Right lobe of liver (tissue), 6 donors: ENCODE measurements at regions not wholly inside any gene's neighbourhood (a gene's known extent, or its start where the extent isn't known, plus 50 kb on each side); places are given as distances from the start of the nearest gene placed in this dataset.

Experiments
- ATAC-seq, 4 donors: fragments of 200-7000 bp; cut with Tn5 transposase; one replicate each; pipeline ENCODE4 v1.9.1; 2020; ENCODE audit warnings: mild to moderate bottlenecking in 4 of 4, moderate library complexity in 4 of 4
- DNase-seq, 3 donors: peaks; one replicate each; pipeline ENCODE4 v3.0.0-alpha.2; 2020
- H3K27ac ChIP-seq, 3 donors: fragments of 200-600 bp; one replicate each; pipeline ENCODE4 v1.8.0; 2022
- H3K27me3 ChIP-seq, 2 donors: fragments of 200-600 bp; one replicate each; pipeline ENCODE4 v1.8.0; 2022
- H3K36me3 ChIP-seq, 4 donors: fragments of 200-600 bp; sonication (generic) in 1 of 4; one replicate each; pipeline versions ENCODE4 v1.5.1 to v1.8.0; 2017 to 2022; ENCODE audit warnings: control low read depth in 1 of 4
- H3K4me1 ChIP-seq, 4 donors: fragments of 200-600 bp; sonication (generic) in 1 of 4; one replicate each; pipeline versions ENCODE4 v1.5.1 to v1.8.0; 2017 to 2022; ENCODE audit warnings: control low read depth in 1 of 4
- H3K4me3 ChIP-seq, 3 donors: fragments of 200-600 bp; one replicate each; pipeline ENCODE4 v1.8.0; 2022
- H3K9me3 ChIP-seq, 4 donors: fragments of 200-600 bp; sonication (generic) in 1 of 4; one replicate each; pipeline versions ENCODE4 v1.5.1 to v1.8.0; 2017 to 2022; ENCODE audit warnings: control low read depth in 1 of 4
- POLR2A ChIP-seq: fragments of 450-650 bp; IDR thresholded peaks from one replicate; pipeline ENCODE4 v1.6.1; 2017; ENCODE audit warnings: antibody characterized with exemption, mild to moderate bottlenecking
- WGBS: methylation state at CpG from one replicate; pipeline ENCODE4 v1.1.6; 2018; ENCODE audit warnings: low coverage, low lambda C conversion rate; ENCODE audit not compliant: insufficient coverage; ENCODE audit errors: missing lambda C conversion rate; 5-methylcytosine and 5-hydroxymethylcytosine counted together
- intact Hi-C, 2 donors: fragments of 100-400 bp; cut with DNase I; formaldehyde crosslinking; loops; one replicate each; pipeline versions ENCODE4 v1.11.2 to v1.14.1; 2022
- TF ChIP-seq, protein P1 (sequence below), 4 donors: fragments of 200-600 bp in 3 of 4; fragments of 450-650 bp in 1 of 4; IDR thresholded peaks; one replicate each; pipeline versions ENCODE4 v1.5.1 to v1.8.0; 2016 to 2022; ENCODE audit warnings: antibody characterized with exemption in 4 of 4, mild to moderate bottlenecking in 2 of 4
- donor health status: DM: no; HTN: yes; CAD: no.
- donor health status: DM: no; HTN: no; CAD: no.
- donor health status: DM: no; HTN: no; CAD: no.
- donor health status: DM: no; HTN: yes; CAD: no.
- donor health status: DM: no; HTN: yes; CAD: no.

DNA sequence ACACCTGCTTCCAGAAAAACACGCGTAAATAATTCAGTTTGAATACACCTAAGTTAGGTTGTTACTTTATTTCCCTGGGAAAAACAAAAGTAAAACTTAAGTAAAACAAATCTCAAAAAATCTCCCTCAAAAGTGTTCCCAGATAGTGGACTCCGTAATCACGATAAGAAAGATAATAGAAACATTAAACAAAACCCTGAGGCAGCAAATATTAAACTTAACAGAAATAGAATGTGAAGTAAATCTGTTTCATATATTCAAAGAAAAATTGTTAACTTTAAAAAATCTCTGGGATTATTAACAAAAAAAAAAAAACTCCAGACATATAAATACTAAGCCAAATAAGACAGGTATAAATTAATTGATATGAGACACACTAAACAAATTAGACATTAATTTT is 743.2 kb upstream of the NCAM2 start:
- Histone ChIP-seq H3K4me1 (no peaks in the 10 kb centered on the region), H3K27me3 (no peaks in the 10 kb centered on the region), H3K36me3 (no peaks in the 10 kb centered on the region), H3K4me3 (no peak overlapping the region), H3K27ac (no peak overlapping the region), H3K9me3 (no peaks in the 10 kb centered on the region)
- DNase-seq (no peak), ATAC-seq (no peak)
- intact Hi-C loops, result no loop called here
- 80% methylated on average over 4 of the region's 4 CpGs for WGBS
- no peak for TF ChIP-seq POLR2A
- TF ChIP-seq, protein P1, sequence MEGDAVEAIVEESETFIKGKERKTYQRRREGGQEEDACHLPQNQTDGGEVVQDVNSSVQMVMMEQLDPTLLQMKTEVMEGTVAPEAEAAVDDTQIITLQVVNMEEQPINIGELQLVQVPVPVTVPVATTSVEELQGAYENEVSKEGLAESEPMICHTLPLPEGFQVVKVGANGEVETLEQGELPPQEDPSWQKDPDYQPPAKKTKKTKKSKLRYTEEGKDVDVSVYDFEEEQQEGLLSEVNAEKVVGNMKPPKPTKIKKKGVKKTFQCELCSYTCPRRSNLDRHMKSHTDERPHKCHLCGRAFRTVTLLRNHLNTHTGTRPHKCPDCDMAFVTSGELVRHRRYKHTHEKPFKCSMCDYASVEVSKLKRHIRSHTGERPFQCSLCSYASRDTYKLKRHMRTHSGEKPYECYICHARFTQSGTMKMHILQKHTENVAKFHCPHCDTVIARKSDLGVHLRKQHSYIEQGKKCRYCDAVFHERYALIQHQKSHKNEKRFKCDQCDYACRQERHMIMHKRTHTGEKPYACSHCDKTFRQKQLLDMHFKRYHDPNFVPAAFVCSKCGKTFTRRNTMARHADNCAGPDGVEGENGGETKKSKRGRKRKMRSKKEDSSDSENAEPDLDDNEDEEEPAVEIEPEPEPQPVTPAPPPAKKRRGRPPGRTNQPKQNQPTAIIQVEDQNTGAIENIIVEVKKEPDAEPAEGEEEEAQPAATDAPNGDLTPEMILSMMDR (IDR thresholded peaks at IDR 0.05), result no peak

DNA sequence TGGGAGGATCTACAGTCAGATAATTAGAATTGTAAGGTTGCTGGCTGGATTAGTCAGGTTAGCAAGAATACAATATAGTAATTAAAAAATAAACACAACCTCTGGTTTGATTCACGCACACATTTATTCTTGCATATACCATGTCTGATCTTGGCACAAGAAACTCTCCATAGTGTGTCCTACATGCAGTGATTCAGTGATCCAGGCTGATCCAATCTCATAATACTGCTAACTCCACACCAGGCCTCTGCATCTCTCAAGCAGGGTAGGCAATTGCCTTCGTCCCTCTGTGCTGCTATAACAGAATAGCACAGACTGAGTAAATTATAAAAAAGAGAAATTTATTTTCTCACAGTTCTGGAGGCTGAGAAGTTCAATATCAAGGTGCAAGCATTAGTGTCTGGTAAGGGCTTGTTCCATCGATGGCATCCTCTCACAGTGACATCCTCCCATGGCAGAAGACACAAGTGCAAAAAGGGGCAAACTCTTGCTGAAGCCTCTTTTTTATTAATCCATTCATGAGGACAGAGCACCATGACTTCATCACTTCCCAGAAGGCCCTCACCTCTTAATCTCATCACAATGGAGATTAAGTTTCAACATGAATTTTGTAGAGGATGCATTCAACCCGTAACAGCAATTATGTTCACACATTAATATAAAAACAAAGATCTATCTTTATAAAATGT is 741.0 kb upstream of the NCAM2 start:
- intact Hi-C loops, result no loop called here
- H3K27me3 ChIP-seq, result no peaks in the 10 kb centered on the region
- DNase-seq (no peak), ATAC-seq (no peak)
- no peak overlapping the region for H3K27ac ChIP-seq
- H3K4me1 ChIP-seq, result no peaks in the 10 kb centered on the region
- TF ChIP-seq, protein P1 (IDR thresholded peaks at IDR 0.05), result no peak
- no peak for TF ChIP-seq POLR2A
- H3K9me3 ChIP-seq, result no peaks in the 10 kb centered on the region
- H3K36me3 ChIP-seq, result no peaks in the 10 kb centered on the region
- no peak overlapping the region for H3K4me3 ChIP-seq
- 40% methylated on average over 4 of the region's 4 CpGs for WGBS

DNA sequence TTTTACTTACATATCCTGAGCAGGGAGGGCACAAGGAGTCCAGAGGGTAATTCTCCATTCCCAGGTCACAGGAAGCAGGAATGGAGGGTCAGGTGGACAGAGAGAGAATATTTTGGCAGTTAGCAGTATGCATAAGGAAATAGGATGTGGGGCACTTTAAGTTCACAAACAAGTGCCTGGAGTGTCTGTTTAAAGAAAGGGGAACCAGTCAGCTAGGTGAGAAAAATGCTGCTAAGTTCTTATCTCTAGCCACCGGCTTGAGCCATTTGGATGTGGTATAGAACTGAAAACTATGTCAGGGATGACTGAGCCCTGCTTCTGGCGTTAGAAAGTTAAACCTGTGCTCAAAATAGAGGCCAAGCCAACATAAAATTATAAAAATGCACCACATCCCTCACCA is 739.7 kb upstream of the NCAM2 start:
- ATAC-seq, result no peak
- 6% methylated on average over 2 of the region's 2 CpGs for WGBS
- intact Hi-C loops, result no loop called here

DNA sequence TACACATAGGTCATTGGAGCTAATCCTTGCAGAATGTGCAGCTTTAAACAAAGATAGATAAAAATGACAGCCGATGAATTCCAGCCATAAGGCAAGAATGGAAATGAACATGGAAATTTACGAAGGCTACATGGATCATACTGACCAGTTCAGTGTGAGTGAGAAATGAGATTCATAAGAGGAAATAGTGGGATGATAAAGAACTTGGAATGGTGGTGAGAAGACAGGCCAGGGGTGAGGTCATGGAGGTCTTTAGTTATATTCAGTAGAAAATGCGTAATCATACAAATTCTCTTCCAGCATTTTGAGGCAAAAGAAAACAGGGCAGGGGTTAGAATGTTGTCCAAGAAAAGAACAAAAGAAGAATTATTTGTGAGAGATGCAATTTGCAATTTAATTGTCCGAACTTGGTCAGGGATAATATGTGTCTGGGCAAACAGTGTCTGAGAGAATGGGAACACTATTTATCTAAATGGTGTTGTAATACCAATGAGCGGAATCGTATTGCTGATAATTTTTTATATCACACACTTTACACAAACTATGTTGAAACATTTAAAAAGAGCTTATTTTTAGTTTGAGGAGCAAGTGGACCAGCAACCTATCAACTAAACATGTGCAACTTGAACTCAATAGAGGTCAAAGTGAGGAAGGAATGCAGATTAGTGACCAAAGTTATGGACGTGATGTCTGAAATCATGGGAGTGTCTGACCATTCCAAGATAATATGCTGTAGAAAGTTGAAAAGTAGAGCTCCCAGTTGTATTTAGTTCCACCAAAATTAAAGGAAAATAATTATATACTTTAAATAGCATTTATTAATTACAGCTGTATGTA is 739.0 kb upstream of the NCAM2 start:
- Histone ChIP-seq H3K9me3 (no peaks in the 10 kb centered on the region), H3K36me3 (no peaks in the 10 kb centered on the region), H3K4me3 (no peak overlapping the region), H3K27me3 (no peaks in the 10 kb centered on the region), H3K4me1 (no peaks in the 10 kb centered on the region), H3K27ac (no peak overlapping the region)
- WGBS, result 49% methylated on average over 6 of the region's 7 CpGs
- no peak for TF ChIP-seq POLR2A
- TF ChIP-seq, protein P1 (IDR thresholded peaks at IDR 0.05), result no peak
- DNase-seq, result no peak
- ATAC-seq, result no peak
- intact Hi-C loops, result no loop called here

More for the DNA sequence above, 739.7 kb upstream of the NCAM2 start:
- Histone ChIP-seq H3K9me3 (no peaks in the 10 kb centered on the region), H3K27me3 (no peaks in the 10 kb centered on the region), H3K36me3 (no peaks in the 10 kb centered on the region), H3K4me3 (no peak overlapping the region), H3K4me1 (no peaks in the 10 kb centered on the region), H3K27ac (no peak overlapping the region)
- TF ChIP-seq POLR2A, result no peak
- TF ChIP-seq, protein P1 (IDR thresholded peaks at IDR 0.05), result no peak
- no peak for DNase-seq
